Loucy (cell line): ENCODE measurements at regions not wholly inside any gene's neighbourhood (a gene's known extent, or its start where the extent isn't known, plus 50 kb on each side); places are given as distances from the start of the nearest gene placed in this dataset.

Source experiments
- H2AFZ ChIP-seq: fragments of 200-600 bp; sonication (generic); 2 replicates; pipeline ENCODE4 v1.6.0; 2016; ENCODE audit warnings: antibody characterized with exemption, mild to moderate bottlenecking, low read length, moderate library complexity
- H3F3A ChIP-seq: fragments of 200-600 bp; 2 replicates; pipeline ENCODE4 v1.6.0; 2016; ENCODE audit warnings: antibody characterized with exemption, low read depth, mild to moderate bottlenecking
- H3K27me3 ChIP-seq: fragments of 200-600 bp; sonication (generic); 2 replicates; pipeline ENCODE4 v1.6.1; 2014; ENCODE audit warnings: low read length, mild to moderate bottlenecking; ENCODE audit not compliant: insufficient read depth, poor library complexity, severe bottlenecking
- H3K36me3 ChIP-seq: fragments of 200-600 bp; sonication (generic); 2 replicates; pipeline ENCODE4 v1.6.1; 2016; ENCODE audit warnings: low read length; ENCODE audit not compliant: insufficient read depth
- H3K4me1 ChIP-seq: fragments of 200-600 bp; sonication (generic); 2 replicates; pipeline ENCODE4 v1.5.1; 2014; ENCODE audit warnings: low read length, mild to moderate bottlenecking; ENCODE audit not compliant: insufficient read depth, poor library complexity, severe bottlenecking
- H3K4me2 ChIP-seq: fragments of 200-600 bp; sonication (generic); 2 replicates; pipeline ENCODE4 v1.6.0; 2014; ENCODE audit warnings: antibody characterized with exemption, low read length, low read depth, mild to moderate bottlenecking; ENCODE audit not compliant: poor library complexity, severe bottlenecking
- H3K4me3 ChIP-seq: fragments of 200-600 bp; sonication (generic); 2 replicates; pipeline ENCODE4 v1.5.1; 2014; ENCODE audit warnings: low read length, mild to moderate bottlenecking, mixed read lengths; ENCODE audit not compliant: poor library complexity, severe bottlenecking
- H3K79me2 ChIP-seq: fragments of 200-600 bp; sonication (generic); 2 replicates; pipeline ENCODE4 v1.6.1; 2014; ENCODE audit warnings: low read length; ENCODE audit not compliant: insufficient read depth
- H3K9ac ChIP-seq: fragments of 200-600 bp; sonication (generic); 2 replicates; pipeline ENCODE4 v1.6.0; 2014; ENCODE audit warnings: mild to moderate bottlenecking, low read depth, low read length, moderate library complexity; ENCODE audit not compliant: poor library complexity, severe bottlenecking
- H3K9me2 ChIP-seq: fragments of 200-600 bp; sonication (generic); replicated peaks from 2 replicates; pipeline ENCODE4 v1.6.1; 2016; ENCODE audit warnings: low read depth, low read length, mixed read lengths
- H3K9me3 ChIP-seq: fragments of 200-600 bp; sonication (generic); 2 replicates; pipeline ENCODE4 v1.6.1; 2014; ENCODE audit warnings: mild to moderate bottlenecking, antibody characterized with exemption, low read length, low read depth; ENCODE audit not compliant: insufficient read depth
- H4K20me1 ChIP-seq: fragments of 200-600 bp; sonication (generic); 2 replicates; pipeline ENCODE4 v1.6.0; 2014; ENCODE audit warnings: antibody characterized with exemption, low read length, mild to moderate bottlenecking; ENCODE audit not compliant: insufficient read depth, poor library complexity, severe bottlenecking
- CTCF ChIP-seq: fragments of 200-600 bp; sonication (generic); conservative IDR thresholded peaks from 2 replicates; pipeline ENCODE4 v1.5.1; 2014; ENCODE audit warnings: mild to moderate bottlenecking, antibody characterized with exemption, low read length
- EZH2phosphoT487 ChIP-seq: fragments of 200-600 bp; IDR thresholded peaks from 2 replicates; pipeline ENCODE4 v1.6.1; 2018; ENCODE audit warnings: antibody characterized with exemption, mild to moderate bottlenecking, moderate library complexity, borderline replicate concordance

- Histone ChIP-seq H3K79me2 (no peaks in the 10 kb centered on the region), H3K9ac (no peak overlapping the region), H3K4me1 (no peaks in the 10 kb centered on the region), H3K27me3 (no peaks in the 10 kb centered on the region), H4K20me1 (no peaks in the 10 kb centered on the region), H3K4me3 (no peak overlapping the region), H3F3A (no peaks in the 10 kb centered on the region), H3K4me2 (no peak overlapping the region), H3K9me2 (no peaks in the 10 kb centered on the region), H2AFZ (no peak overlapping the region), H3K9me3 (no peaks in the 10 kb centered on the region), H3K36me3 (no peaks in the 10 kb centered on the region)
- TF ChIP-seq CTCF (no peak), EZH2phosphoT487 (no peak)
Observed at GRCh38 chr4:28774344-28774743, 1913.7 kb downstream of the STIM2 start.

GRCh38 chr4:28776004-28776403 is 1915.4 kb downstream of the STIM2 start:
- no peak overlapping the region for H2AFZ ChIP-seq
- H3K4me1 ChIP-seq: no peaks in the 10 kb centered on the region
- H3K4me3 ChIP-seq: no peak overlapping the region

GRCh38 chr4:28784188-28784587 is 1923.5 kb downstream of the STIM2 start:
- no peaks in the 10 kb centered on the region for H3K9me3 ChIP-seq
- H4K20me1 ChIP-seq: no peaks in the 10 kb centered on the region
- no peak for TF ChIP-seq EZH2phosphoT487
- TF ChIP-seq CTCF: no peak
- H3K27me3 ChIP-seq: no peaks in the 10 kb centered on the region
- no peaks in the 10 kb centered on the region for H3K79me2 ChIP-seq
- H3F3A ChIP-seq: no peaks in the 10 kb centered on the region
- H3K36me3 ChIP-seq: no peaks in the 10 kb centered on the region
- no peaks in the 10 kb centered on the region for H3K4me1 ChIP-seq
- H3K4me2 ChIP-seq: no peak overlapping the region
- no peak overlapping the region for H2AFZ ChIP-seq
- no peak overlapping the region for H3K9ac ChIP-seq
- H3K4me3 ChIP-seq: no peak overlapping the region
- no peaks in the 10 kb centered on the region for H3K9me2 ChIP-seq

More at GRCh38 chr4:28776004-28776403, 1915.4 kb downstream of the STIM2 start:
- Histone ChIP-seq H4K20me1 (no peaks in the 10 kb centered on the region), H3F3A (no peaks in the 10 kb centered on the region), H3K9me2 (no peaks in the 10 kb centered on the region), H3K27me3 (no peaks in the 10 kb centered on the region), H3K9me3 (no peaks in the 10 kb centered on the region), H3K9ac (no peak overlapping the region), H3K79me2 (no peaks in the 10 kb centered on the region), H3K36me3 (no peaks in the 10 kb centered on the region), H3K4me2 (no peak overlapping the region)
- TF ChIP-seq EZH2phosphoT487 (no peak), CTCF (no peak)
